GM12865 (cell line): ENCODE measurements at regions not wholly inside any gene's neighbourhood (a gene's known extent, or its start where the extent isn't known, plus 50 kb on each side); places are given as distances from the start of the nearest gene placed in this dataset.
A peak's percentile ranks its signal among the peaks of the same experiment; 100 is the strongest.

ENCODE experiments used
- DNase-seq: peaks from one replicate; pipeline ENCODE4 v3.0.0; 2010; ENCODE audit warnings: low read depth
- H3K4me3 ChIP-seq: 2 replicates; pipeline ENCODE4 v1.5.1; 2011; ENCODE audit warnings: mild to moderate bottlenecking, low read depth, low read length, control low read depth
- CTCF ChIP-seq: IDR thresholded peaks from 2 replicates; pipeline ENCODE4 v1.5.1; 2011; ENCODE audit warnings: low read length, control low read depth, low read depth, inconsistent platforms; ENCODE audit not compliant: insufficient read depth; ENCODE audit errors: missing control alignments

- no peak for TF ChIP-seq CTCF
- DNase-seq, result peak; percentile 32
These were observed 51.7 kb upstream of the SLC27A6 start for GRCh38 chr5:128913551-128913950.

More at GRCh38 chr5:128913551-128913950, 51.7 kb upstream of the SLC27A6 start:
- no peak overlapping the region for H3K4me3 ChIP-seq
